ENCODE measurements at regions not wholly inside any gene's neighbourhood (a gene's known extent, or its start where the extent isn't known, plus 50 kb on each side); places are given as distances from the start of the nearest gene placed in this dataset.
"Not testable (repeated sequence)": the region's sequence is repeated elsewhere in the genome, so short reads cannot be mapped to it uniquely, and the experiment has no call there.

- Histone ChIP-seq H3K27ac (no peak overlapping the region), H3K36me3 (ENCODE audit: insufficient read depth, low read length) (no peaks in the 10 kb centered on the region), H3K4me3 (no peak overlapping the region), H3K9ac (ENCODE audit: insufficient read length) (no peak overlapping the region), H3K9me3 (ENCODE audit: low read depth, low read length) (no peaks in the 10 kb centered on the region)
- TF ChIP-seq POLR2AphosphoS5 (IDR thresholded peaks at IDR 0.05; ENCODE audit: borderline replicate concordance, low read depth, low read length): no peak
- no peak for TF ChIP-seq FOXP2 (optimal IDR thresholded peaks at IDR 0.05; ENCODE audit: control extremely low read depth, extremely low read length, insufficient read depth)
- no peak for TF ChIP-seq EZH2 (IDR thresholded peaks at IDR 0.05)
- no peak for DNase-seq (ENCODE audit: low read depth, low spot score)
Observed at GRCh38 chr6:4413073-4413472, 277.7 kb upstream of the ECI2 start.

GRCh38 chr6:4412488-4412887 lies 277.1 kb upstream of the ECI2 start:
- Histone ChIP-seq H3K27ac (no peak overlapping the region), H3K9ac (ENCODE audit: insufficient read length) (no peak overlapping the region), H3K4me3 (no peak overlapping the region), H3K36me3 (ENCODE audit: insufficient read depth, low read length) (no peaks in the 10 kb centered on the region), H3K9me3 (ENCODE audit: low read depth, low read length) (no peaks in the 10 kb centered on the region)
- no peak for DNase-seq (ENCODE audit: low read depth, low spot score)
- TF ChIP-seq POLR2AphosphoS5 (IDR thresholded peaks at IDR 0.05; ENCODE audit: borderline replicate concordance, low read depth, low read length) (no peak), FOXP2 (optimal IDR thresholded peaks at IDR 0.05; ENCODE audit: control extremely low read depth, extremely low read length, insufficient read depth) (no peak), EZH2 (IDR thresholded peaks at IDR 0.05) (no peak)

- no peak overlapping the region for H3K27ac ChIP-seq
- DNase-seq (ENCODE audit: low read depth, low spot score): no peak
- H3K4me3 ChIP-seq: no peak overlapping the region
- no peak overlapping the region for H3K9ac ChIP-seq (ENCODE audit: insufficient read length)
- TF ChIP-seq POLR2AphosphoS5 (IDR thresholded peaks at IDR 0.05; ENCODE audit: borderline replicate concordance, low read depth, low read length) (no peak), EZH2 (IDR thresholded peaks at IDR 0.05) (no peak), FOXP2 (optimal IDR thresholded peaks at IDR 0.05; ENCODE audit: control extremely low read depth, extremely low read length, insufficient read depth) (no peak)
- no peaks in the 10 kb centered on the region for H3K9me3 ChIP-seq (ENCODE audit: low read depth, low read length)
- H3K36me3 ChIP-seq (ENCODE audit: insufficient read depth, low read length): no peaks in the 10 kb centered on the region
Observed at GRCh38 chr6:4412077-4412476, 276.7 kb upstream of the ECI2 start.

GRCh38 chr6:4407710-4408109 lies 272.3 kb upstream of the ECI2 start:
- H3K9me3 ChIP-seq (ENCODE audit: low read depth, low read length); H3K4me3 ChIP-seq; H3K9ac ChIP-seq (ENCODE audit: insufficient read length); H3K27ac ChIP-seq; DNase-seq (ENCODE audit: low read depth, low spot score); H3K36me3 ChIP-seq (ENCODE audit: insufficient read depth, low read length): not testable (repeated sequence)

GRCh38 chr6:4405621-4406212 lies 270.3 kb upstream of the ECI2 start:
- no peak for DNase-seq (ENCODE audit: low read depth, low spot score)
- H3K36me3 ChIP-seq (ENCODE audit: insufficient read depth, low read length): no peaks in the 10 kb centered on the region
- TF ChIP-seq POLR2AphosphoS5 (IDR thresholded peaks at IDR 0.05; ENCODE audit: borderline replicate concordance, low read depth, low read length) (no peak), FOXP2 (optimal IDR thresholded peaks at IDR 0.05; ENCODE audit: control extremely low read depth, extremely low read length, insufficient read depth) (no peak), EZH2 (IDR thresholded peaks at IDR 0.05) (no peak)
- H3K4me3 ChIP-seq: no peak overlapping the region
- no peak overlapping the region for H3K27ac ChIP-seq
- H3K9ac ChIP-seq (ENCODE audit: insufficient read length): no peak overlapping the region
- no peaks in the 10 kb centered on the region for H3K9me3 ChIP-seq (ENCODE audit: low read depth, low read length)

GRCh38 chr6:4404415-4404814 lies 269.0 kb upstream of the ECI2 start:
- no peak for DNase-seq (ENCODE audit: low read depth, low spot score)
- H3K36me3 ChIP-seq (ENCODE audit: insufficient read depth, low read length): no peaks in the 10 kb centered on the region
- H3K9ac ChIP-seq (ENCODE audit: insufficient read length): no peak overlapping the region
- no peak for TF ChIP-seq FOXP2 (optimal IDR thresholded peaks at IDR 0.05; ENCODE audit: control extremely low read depth, extremely low read length, insufficient read depth)
- TF ChIP-seq POLR2AphosphoS5 (IDR thresholded peaks at IDR 0.05; ENCODE audit: borderline replicate concordance, low read depth, low read length): no peak
- no peak for TF ChIP-seq EZH2 (IDR thresholded peaks at IDR 0.05)
- H3K9me3 ChIP-seq (ENCODE audit: low read depth, low read length): no peaks in the 10 kb centered on the region
- no peak overlapping the region for H3K27ac ChIP-seq
- no peak overlapping the region for H3K4me3 ChIP-seq

GRCh38 chr6:4403828-4404227 lies 268.5 kb upstream of the ECI2 start:
- no peaks in the 10 kb centered on the region for H3K36me3 ChIP-seq (ENCODE audit: insufficient read depth, low read length)
- DNase-seq (ENCODE audit: low read depth, low spot score): no peak
- TF ChIP-seq POLR2AphosphoS5 (IDR thresholded peaks at IDR 0.05; ENCODE audit: borderline replicate concordance, low read depth, low read length) (no peak), FOXP2 (optimal IDR thresholded peaks at IDR 0.05; ENCODE audit: control extremely low read depth, extremely low read length, insufficient read depth) (no peak), EZH2 (IDR thresholded peaks at IDR 0.05) (no peak)

GRCh38 chr6:4403023-4403752 lies 267.8 kb upstream of the ECI2 start:
- no peaks in the 10 kb centered on the region for H3K36me3 ChIP-seq (ENCODE audit: insufficient read depth, low read length)
- no peak overlapping the region for H3K4me3 ChIP-seq
- no peak for TF ChIP-seq EZH2 (IDR thresholded peaks at IDR 0.05)
- TF ChIP-seq POLR2AphosphoS5 (IDR thresholded peaks at IDR 0.05; ENCODE audit: borderline replicate concordance, low read depth, low read length): no peak
- TF ChIP-seq FOXP2 (optimal IDR thresholded peaks at IDR 0.05; ENCODE audit: control extremely low read depth, extremely low read length, insufficient read depth): no peak
- no peak overlapping the region for H3K9ac ChIP-seq (ENCODE audit: insufficient read length)
- H3K27ac ChIP-seq: no peak overlapping the region
- DNase-seq (ENCODE audit: low read depth, low spot score): no peak
- no peaks in the 10 kb centered on the region for H3K9me3 ChIP-seq (ENCODE audit: low read depth, low read length)

More at GRCh38 chr6:4403828-4404227, 268.5 kb upstream of the ECI2 start:
- no peak overlapping the region for H3K4me3 ChIP-seq
- H3K27ac ChIP-seq: no peak overlapping the region
- H3K9ac ChIP-seq (ENCODE audit: insufficient read length): no peak overlapping the region
- H3K9me3 ChIP-seq (ENCODE audit: low read depth, low read length): no peaks in the 10 kb centered on the region

Measured in SK-N-MC (cell line).